ES-I3 (cell line): ENCODE measurements at regions not wholly inside any gene's neighbourhood (a gene's known extent, or its start where the extent isn't known, plus 50 kb on each side); places are given as distances from the start of the nearest gene placed in this dataset.
"Not testable (repeated sequence)": the region's sequence is repeated elsewhere in the genome, so short reads cannot be mapped to it uniquely, and the experiment has no call there.

Experiments used
- H3K36me3 ChIP-seq: 2 replicates; pipeline ENCODE4 v1.6.1; 2013; ENCODE audit warnings: mild to moderate bottlenecking, low read length, control low read depth, moderate library complexity; ENCODE audit not compliant: insufficient read depth
- H3K4me1 ChIP-seq: 2 replicates; pipeline ENCODE4 v1.6.1; 2013; ENCODE audit warnings: mild to moderate bottlenecking, control low read depth, low read length; ENCODE audit not compliant: insufficient read depth
- H3K9ac ChIP-seq: 2 replicates; pipeline ENCODE4 v1.6.1; 2013; ENCODE audit warnings: low read depth, mild to moderate bottlenecking, low read length, moderate library complexity
- H3K9me3 ChIP-seq: 2 replicates; pipeline ENCODE4 v1.6.1; 2013; ENCODE audit warnings: mild to moderate bottlenecking, low read length, moderate library complexity; ENCODE audit not compliant: control insufficient read depth, insufficient read depth

- no peaks in the 10 kb centered on the region for H3K9me3 ChIP-seq
- H3K4me1 ChIP-seq, result no peaks in the 10 kb centered on the region
These were observed 149.1 kb upstream of the CALCR start for GRCh38 chr7:93723424-93724124.

GRCh38 chr7:93720106-93720505 is 145.6 kb upstream of the CALCR start:
- no peaks in the 10 kb centered on the region for H3K36me3 ChIP-seq
- no peaks in the 10 kb centered on the region for H3K4me1 ChIP-seq
- H3K9ac ChIP-seq, result no peak overlapping the region
- no peaks in the 10 kb centered on the region for H3K9me3 ChIP-seq

More at GRCh38 chr7:93723424-93724124, 149.1 kb upstream of the CALCR start:
- H3K9ac ChIP-seq, result no peak overlapping the region
- H3K36me3 ChIP-seq, result no peaks in the 10 kb centered on the region

GRCh38 chr7:93719546-93719945 is 145.0 kb upstream of the CALCR start:
- H3K9ac ChIP-seq, result no peak overlapping the region
- H3K9me3 ChIP-seq, result no peaks in the 10 kb centered on the region
- H3K36me3 ChIP-seq, result no peaks in the 10 kb centered on the region

GRCh38 chr7:93717217-93717900 is 142.8 kb upstream of the CALCR start:
- Histone ChIP-seq H3K9me3 (no peaks in the 10 kb centered on the region), H3K9ac (no peak overlapping the region), H3K36me3 (no peaks in the 10 kb centered on the region), H3K4me1 (no peaks in the 10 kb centered on the region)

More at GRCh38 chr7:93719546-93719945, 145.0 kb upstream of the CALCR start:
- no peaks in the 10 kb centered on the region for H3K4me1 ChIP-seq

GRCh38 chr7:93715234-93715633 is 140.7 kb upstream of the CALCR start:
- Histone ChIP-seq H3K9me3 (no peaks in the 10 kb centered on the region), H3K4me1 (no peaks in the 10 kb centered on the region), H3K36me3 (no peaks in the 10 kb centered on the region), H3K9ac (no peak overlapping the region)

- Histone ChIP-seq H3K9ac (no peak overlapping the region), H3K4me1 (no peaks in the 10 kb centered on the region), H3K36me3 (no peaks in the 10 kb centered on the region), H3K9me3 (no peaks in the 10 kb centered on the region)
These were observed 137.4 kb upstream of the CALCR start for GRCh38 chr7:93711926-93712325.

- not testable (repeated sequence) for H3K9ac ChIP-seq, H3K36me3 ChIP-seq, H3K4me1 ChIP-seq, H3K9me3 ChIP-seq
These were observed 133.7 kb upstream of the CALCR start for GRCh38 chr7:93708255-93708654.

GRCh38 chr7:93707249-93707648 is 132.7 kb upstream of the CALCR start:
- Histone ChIP-seq H3K36me3 (no peaks in the 10 kb centered on the region), H3K9ac (no peak overlapping the region), H3K4me1 (no peaks in the 10 kb centered on the region), H3K9me3 (no peaks in the 10 kb centered on the region)

GRCh38 chr7:93706162-93706561 is 131.6 kb upstream of the CALCR start:
- not testable (repeated sequence) for H3K9me3 ChIP-seq, H3K9ac ChIP-seq

GRCh38 chr7:93704217-93704616 is 129.7 kb upstream of the CALCR start:
- H3K36me3 ChIP-seq, result no peaks in the 10 kb centered on the region; the same call in 1 of the 2 replicates
- no peak overlapping the region for H3K9ac ChIP-seq
- no peaks in the 10 kb centered on the region for H3K9me3 ChIP-seq
- no peaks in the 10 kb centered on the region for H3K4me1 ChIP-seq

More at GRCh38 chr7:93706162-93706561, 131.6 kb upstream of the CALCR start:
- not testable (repeated sequence) for H3K36me3 ChIP-seq, H3K4me1 ChIP-seq

GRCh38 chr7:93697901-93698300 is 123.4 kb upstream of the CALCR start:
- Histone ChIP-seq H3K9ac (no peak overlapping the region), H3K4me1 (no peaks in the 10 kb centered on the region)

GRCh38 chr7:93693796-93694195 is 119.3 kb upstream of the CALCR start:
- H3K36me3 ChIP-seq, result no peaks in the 10 kb centered on the region
- H3K9ac ChIP-seq, result no peak overlapping the region
- H3K9me3 ChIP-seq, result no peaks in the 10 kb centered on the region
- H3K4me1 ChIP-seq, result no peaks in the 10 kb centered on the region

More at GRCh38 chr7:93697901-93698300, 123.4 kb upstream of the CALCR start:
- Histone ChIP-seq H3K9me3 (no peaks in the 10 kb centered on the region), H3K36me3 (no peaks in the 10 kb centered on the region; the same call in 1 of the 2 replicates)

GRCh38 chr7:93690021-93690420 is 115.5 kb upstream of the CALCR start:
- Histone ChIP-seq H3K4me1 (no peaks in the 10 kb centered on the region), H3K9ac (no peak overlapping the region), H3K36me3 (no peaks in the 10 kb centered on the region), H3K9me3 (no peaks in the 10 kb centered on the region)

- Histone ChIP-seq H3K9me3 (no peaks in the 10 kb centered on the region), H3K36me3 (no peaks in the 10 kb centered on the region), H3K4me1 (no peaks in the 10 kb centered on the region), H3K9ac (no peak overlapping the region)
These were observed 103.7 kb upstream of the CALCR start for GRCh38 chr7:93678185-93678584.
